Esophagus muscularis mucosa (tissue), 4 donors: ENCODE measurements at regions not wholly inside any gene's neighbourhood (a gene's known extent, or its start where the extent isn't known, plus 50 kb on each side); places are given as distances from the start of the nearest gene placed in this dataset.
"Not testable (repeated sequence)": the region's sequence is repeated elsewhere in the genome, so short reads cannot be mapped to it uniquely, and the experiment has no call there.

Source experiments
- DNase-seq: peaks from one replicate; pipeline ENCODE4 v3.0.0-alpha.2; 2017; ENCODE audit errors: extremely low spot score
- H3K27ac ChIP-seq, 4 donors: fragments of 200-600 bp; sonication (generic); replicated peaks in 1 of 4; 1 replicate in 3 of 4; 2 replicates in 1 of 4; pipeline ENCODE4 v1.5.1; 2016 to 2019; ENCODE audit warnings: mild to moderate bottlenecking in 1 of 4
- H3K27me3 ChIP-seq, 4 donors: fragments of 200-600 bp; sonication (generic); one replicate each; pipeline versions ENCODE4 v1.5.1 to v1.6.0; 2016 to 2019
- H3K36me3 ChIP-seq, 4 donors: fragments of 200-600 bp; sonication (generic); one replicate each; pipeline ENCODE4 v1.5.1; 2016 to 2019
- H3K4me1 ChIP-seq, 4 donors: fragments of 200-600 bp; sonication (generic); one replicate each; pipeline ENCODE4 v1.5.1; 2016 to 2019
- H3K4me3 ChIP-seq, 4 donors: fragments of 200-600 bp; sonication (generic); 1 replicate in 2 of 4; 2 replicates in 2 of 4; pipeline ENCODE4 v1.5.1; 2016 to 2019; ENCODE audit warnings: mild to moderate bottlenecking in 4 of 4, moderate library complexity in 1 of 4
- H3K9me3 ChIP-seq, 4 donors: fragments of 200-600 bp; sonication (generic); 1 replicate in 3 of 4; 2 replicates in 1 of 4; pipeline ENCODE4 v1.5.1; 2016 to 2019
- CTCF ChIP-seq, 3 experiments: fragments of 200-600 bp in 2 of 3; fragments of 450-650 bp in 1 of 3; sonication (generic) in 2 of 3; IDR thresholded peaks; one replicate each; pipeline ENCODE4 v1.5.1; 2017 to 2019; ENCODE audit warnings: antibody characterized with exemption in 3 of 3, mild to moderate bottlenecking in 2 of 3, moderate library complexity in 1 of 3
- EP300 ChIP-seq: sonication (generic); formaldehyde crosslinking; IDR thresholded peaks from one replicate; pipeline ENCODE4 v1.6.1; 2017; ENCODE audit warnings: antibody characterized with exemption
- POLR2A ChIP-seq: fragments of 450-650 bp; IDR thresholded peaks from one replicate; pipeline ENCODE4 v1.6.1; 2017; ENCODE audit warnings: antibody characterized with exemption, moderate library complexity, mild to moderate bottlenecking, low read depth
- POLR2AphosphoS5 ChIP-seq, 2 donors: sonication (generic); formaldehyde crosslinking; IDR thresholded peaks; one replicate each; pipeline ENCODE4 v1.6.1; 2017; ENCODE audit warnings: antibody characterized with exemption in 2 of 2
- WGBS: methylation state at CpG from one replicate; pipeline ENCODE4 v1.1.5; 2018; 5-methylcytosine and 5-hydroxymethylcytosine counted together
- intact Hi-C: fragments of 100-400 bp; cut with DNase I; formaldehyde crosslinking; loops from one replicate; pipeline ENCODE4 v1.15.1; 2023

DNA sequence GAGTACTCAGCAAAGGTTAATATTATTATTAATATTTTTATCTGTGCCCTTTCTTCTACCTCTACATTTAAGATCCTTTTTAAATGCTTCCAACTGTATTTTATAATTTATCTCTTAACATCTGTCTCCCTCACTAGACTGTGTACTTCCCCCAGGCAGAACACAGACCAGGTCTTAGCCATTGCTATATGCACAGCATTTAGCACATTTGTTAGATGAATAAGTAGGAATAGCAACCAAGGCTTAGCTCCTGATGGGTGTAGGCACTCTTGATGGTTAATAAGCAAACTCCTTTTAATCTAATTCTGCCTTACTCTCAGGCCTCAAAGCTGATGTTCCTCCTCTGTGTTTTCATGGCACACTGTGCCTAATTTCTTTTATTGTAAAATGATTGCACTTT lies 83.7 kb upstream of the GNG12 start:
- Histone ChIP-seq H3K27me3 (no peaks in the 10 kb centered on the region), H3K4me1 (no peaks in the 10 kb centered on the region), H3K9me3 (no peaks in the 10 kb centered on the region), H3K36me3 (no peaks in the 10 kb centered on the region), H3K4me3 (no peak overlapping the region), H3K27ac (no peak overlapping the region)
- intact Hi-C loops, result no loop called here
- TF ChIP-seq CTCF (IDR thresholded peaks at IDR 0.05), result no peak
- TF ChIP-seq EP300, result no peak
- no peak for TF ChIP-seq POLR2A
- no peak for TF ChIP-seq POLR2AphosphoS5 (IDR thresholded peaks at IDR 0.05)
- DNase-seq, result no peak

DNA sequence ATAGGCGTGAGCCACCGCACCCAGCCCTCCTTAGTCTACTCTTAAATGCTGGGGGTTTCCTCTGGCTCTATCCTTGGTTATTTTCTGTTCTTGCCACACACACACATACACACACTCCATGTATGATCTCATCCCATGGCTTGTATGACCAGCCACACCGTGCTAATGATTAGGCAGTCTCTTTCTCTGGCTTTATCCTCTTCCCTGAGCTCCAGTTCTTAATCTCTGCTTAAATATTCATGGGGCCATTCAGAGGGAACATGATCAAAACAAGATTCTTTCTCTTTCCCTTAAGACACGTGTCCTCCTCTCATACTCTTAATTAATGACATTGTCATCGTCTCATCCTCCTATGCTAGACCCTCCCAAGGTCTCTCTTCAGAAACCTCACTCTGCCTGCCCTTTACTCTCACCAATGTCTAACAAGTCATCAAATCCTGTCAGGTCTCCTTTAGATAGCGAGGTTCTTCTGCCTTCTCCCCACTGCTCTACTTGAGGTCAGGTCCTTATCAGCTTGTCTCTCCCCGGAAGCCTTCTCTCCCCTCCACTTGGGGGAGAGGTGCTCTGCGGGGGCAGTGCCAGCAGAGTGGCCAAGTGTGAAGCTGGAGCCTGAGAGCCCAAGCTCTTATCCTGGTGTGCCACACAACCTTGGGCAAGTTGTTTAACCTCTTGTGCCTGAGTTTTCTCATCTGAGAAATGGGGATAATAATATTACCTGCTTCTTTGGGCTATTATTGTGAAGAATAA lies 83.0 kb upstream of the GNG12 start:
- WGBS, result 88% methylated on average over 8 of the region's 8 CpGs
- Histone ChIP-seq H3K27ac (no peak overlapping the region), H3K27me3 (no peaks in the 10 kb centered on the region), H3K4me3 (no peak overlapping the region), H3K4me1 (no peaks in the 10 kb centered on the region), H3K36me3 (no peaks in the 10 kb centered on the region), H3K9me3 (no peaks in the 10 kb centered on the region)
- TF ChIP-seq EP300 (no peak), CTCF (IDR thresholded peaks at IDR 0.05) (no peak), POLR2A (no peak), POLR2AphosphoS5 (IDR thresholded peaks at IDR 0.05) (no peak)
- DNase-seq, result no peak
- intact Hi-C loops, result no loop called here

DNA sequence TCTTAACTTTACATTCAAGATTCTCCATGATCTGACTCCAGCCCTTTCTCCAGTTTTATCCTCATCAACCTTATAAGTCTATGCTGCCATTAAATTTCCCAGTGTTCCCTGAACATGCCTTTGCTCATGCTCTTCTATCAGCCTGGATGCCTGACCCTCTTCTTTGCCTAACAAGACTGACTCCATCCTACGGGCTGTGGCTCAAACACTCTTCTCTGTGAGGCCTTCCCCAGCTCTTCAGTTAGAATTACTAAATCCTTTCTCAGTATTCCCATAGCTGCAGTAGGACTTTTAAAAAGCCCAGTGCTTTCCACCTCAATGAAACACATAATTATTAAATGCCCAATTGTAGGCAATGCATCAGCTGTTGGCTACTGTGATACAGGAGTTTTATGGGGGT lies 76.5 kb upstream of the GNG12 start:
- no peak for DNase-seq
- no peaks in the 10 kb centered on the region for H3K9me3 ChIP-seq
- H3K27me3 ChIP-seq, result no peaks in the 10 kb centered on the region
- H3K27ac ChIP-seq, result no peak overlapping the region
- intact Hi-C loops, result no loop called here
- no peak for TF ChIP-seq POLR2AphosphoS5 (IDR thresholded peaks at IDR 0.05)
- TF ChIP-seq CTCF (IDR thresholded peaks at IDR 0.05), result no peak
- TF ChIP-seq POLR2A, result no peak
- no peak for TF ChIP-seq EP300
- 83% methylated on average over 1 of the region's 1 CpG for WGBS
- H3K4me3 ChIP-seq, result no peak overlapping the region
- no peaks in the 10 kb centered on the region for H3K36me3 ChIP-seq
- H3K4me1 ChIP-seq, result no peaks in the 10 kb centered on the region

DNA sequence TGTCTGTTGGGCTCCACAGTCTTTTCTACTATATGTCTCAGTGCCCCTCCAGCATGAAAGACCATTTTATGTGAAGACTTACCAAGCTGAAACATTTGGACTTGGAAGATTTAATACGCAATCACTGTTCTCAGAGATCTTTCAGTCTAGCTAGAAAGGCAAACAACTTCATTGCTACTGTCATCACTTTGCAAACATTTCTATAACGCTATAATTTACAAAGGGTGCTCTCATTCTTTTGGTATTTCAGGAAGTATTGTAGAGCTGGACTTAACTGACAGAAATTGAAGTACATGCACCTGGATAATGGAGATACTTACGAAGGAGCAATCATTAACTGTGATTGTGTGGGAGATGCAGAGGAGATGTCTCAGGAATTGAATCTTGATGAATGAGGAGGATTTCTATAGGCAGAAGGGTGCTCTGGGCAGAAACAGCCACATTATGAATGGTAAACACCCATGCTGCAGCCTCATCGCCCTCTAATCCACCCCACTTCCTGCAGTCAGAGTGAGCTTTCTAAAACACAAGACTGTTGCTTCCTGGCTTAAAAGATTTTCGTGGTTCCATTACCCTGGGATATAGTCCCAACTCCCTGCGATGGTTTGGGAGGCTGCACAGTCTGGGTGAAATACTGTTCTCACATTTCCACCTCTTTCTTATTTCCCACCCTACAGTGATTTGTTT lies 75.1 kb upstream of the GNG12 start:
- Histone ChIP-seq H3K27ac (no peak overlapping the region), H3K36me3 (no peaks in the 10 kb centered on the region), H3K4me1 (no peaks in the 10 kb centered on the region), H3K27me3 (no peaks in the 10 kb centered on the region), H3K9me3 (no peaks in the 10 kb centered on the region), H3K4me3 (no peak overlapping the region)
- no peak for TF ChIP-seq CTCF (IDR thresholded peaks at IDR 0.05)
- TF ChIP-seq POLR2AphosphoS5 (IDR thresholded peaks at IDR 0.05), result no peak
- no peak for TF ChIP-seq EP300
- TF ChIP-seq POLR2A, result no peak
- no peak for DNase-seq
- intact Hi-C loops, result no loop called here
- WGBS, result 74% methylated on average over 6 of the region's 6 CpGs

DNA sequence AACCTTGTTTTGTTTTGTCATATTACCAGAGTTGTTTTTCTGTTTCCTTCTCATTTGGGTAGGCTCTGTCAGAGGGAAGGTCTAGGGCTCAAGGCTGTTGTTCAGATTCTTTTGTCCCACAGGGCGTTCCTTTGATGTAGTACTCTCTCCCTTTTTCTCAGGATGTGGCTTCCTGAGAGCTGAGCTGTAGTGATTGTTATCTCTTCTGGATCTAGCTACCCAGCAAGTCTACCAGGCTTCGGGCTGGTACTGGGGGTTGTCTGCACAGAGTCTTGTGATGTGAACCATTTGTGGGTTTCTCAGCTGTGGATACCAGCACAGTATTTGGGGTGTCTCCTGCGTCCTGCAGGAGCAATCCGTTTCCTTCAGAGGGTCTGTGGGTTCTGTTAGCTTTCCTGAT lies 74.2 kb upstream of the GNG12 start:
- H3K27me3 ChIP-seq, DNase-seq: not testable (repeated sequence)
- WGBS, result 74% methylated on average over 4 of the region's 4 CpGs

DNA sequence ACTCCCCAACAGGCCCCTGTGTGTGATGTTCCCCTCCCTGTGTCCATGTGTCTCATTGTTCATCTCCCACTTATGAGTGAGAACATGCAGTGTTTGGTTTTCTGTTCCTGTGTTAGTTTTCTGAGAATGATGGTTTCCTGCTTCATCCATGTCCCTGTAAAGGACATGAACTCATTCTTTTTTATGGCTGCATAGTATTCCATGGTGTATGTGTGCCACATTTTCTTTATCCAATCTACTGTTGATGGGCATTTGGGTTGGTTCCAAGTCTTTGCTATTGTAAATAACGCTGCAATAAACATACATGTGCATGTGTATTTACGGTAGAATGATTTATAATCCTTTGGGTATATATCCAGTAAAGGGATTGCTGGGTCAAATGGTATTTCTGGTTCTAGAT lies 72.7 kb upstream of the GNG12 start:
- 86% methylated on average over 2 of the region's 2 CpGs for WGBS
- intact Hi-C loops, DNase-seq: not testable (repeated sequence)

More for the DNA sequence above, 74.2 kb upstream of the GNG12 start:
- H3K4me3 ChIP-seq, H3K4me1 ChIP-seq, H3K27ac ChIP-seq, H3K36me3 ChIP-seq, intact Hi-C loops, H3K9me3 ChIP-seq: not testable (repeated sequence)

DNA sequence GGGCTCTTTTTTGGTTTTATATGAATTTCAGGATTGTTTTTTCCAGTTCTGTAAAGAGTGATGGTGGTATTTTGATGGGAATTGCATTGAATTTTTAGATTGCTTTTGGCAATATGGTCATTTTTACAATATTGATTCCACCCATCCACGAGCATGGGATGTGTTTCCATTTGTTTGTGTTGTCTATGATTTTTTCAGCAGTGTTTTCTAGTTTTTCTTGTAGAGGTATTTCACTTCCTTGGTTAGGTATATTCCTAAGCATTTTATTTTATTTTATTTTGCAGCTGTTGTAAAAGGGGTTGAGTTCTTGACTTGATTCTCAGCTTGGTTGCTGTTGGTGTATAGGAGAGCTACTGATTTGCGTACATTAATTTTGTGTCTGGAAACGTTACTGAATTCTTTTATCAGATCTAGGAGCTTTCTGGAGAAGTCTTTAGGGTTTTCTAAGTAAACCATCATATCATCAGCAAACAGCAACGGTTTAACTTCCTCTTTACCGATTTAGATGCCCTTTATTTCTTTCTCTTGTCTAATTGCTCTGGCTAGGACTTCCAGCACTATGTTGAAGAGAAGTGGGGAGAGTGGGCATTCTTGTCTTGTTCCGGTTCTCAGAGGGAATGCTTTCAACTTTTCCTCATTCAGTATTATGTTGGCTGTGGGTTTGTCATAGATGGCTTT lies 69.4 kb upstream of the GNG12 start:
- H3K4me1 ChIP-seq, H3K4me3 ChIP-seq, H3K36me3 ChIP-seq, H3K27ac ChIP-seq, H3K27me3 ChIP-seq, H3K9me3 ChIP-seq, intact Hi-C loops, DNase-seq: not testable (repeated sequence)
- WGBS, result 82% methylated on average over 6 of the region's 6 CpGs

More for the DNA sequence above, 72.7 kb upstream of the GNG12 start:
- not testable (repeated sequence) for H3K9me3 ChIP-seq, H3K36me3 ChIP-seq, H3K27me3 ChIP-seq, H3K4me1 ChIP-seq, H3K27ac ChIP-seq, H3K4me3 ChIP-seq
